Hepatocyte (in vitro differentiated cells): ENCODE measurements at regions not wholly inside any gene's neighbourhood (a gene's known extent, or its start where the extent isn't known, plus 50 kb on each side); places are given as distances from the start of the nearest gene placed in this dataset.

Source experiments
- DNase-seq: peaks from one replicate; pipeline ENCODE4 v3.0.0-alpha.2; 2016; ENCODE audit warnings: low spot score
- H2AFZ ChIP-seq: fragments of 200-600 bp; sonication (generic); 2 replicates; pipeline ENCODE4 v1.6.0; 2016; ENCODE audit warnings: antibody characterized with exemption, mild to moderate bottlenecking
- H3K27ac ChIP-seq: fragments of 200-600 bp; sonication (generic); 2 replicates; pipeline ENCODE4 v1.5.1; 2016; ENCODE audit warnings: mild to moderate bottlenecking
- H3K27me3 ChIP-seq: fragments of 200-600 bp; sonication (generic); 2 replicates; pipeline ENCODE4 v1.6.1; 2016
- H3K36me3 ChIP-seq: fragments of 200-600 bp; sonication (generic); replicated peaks from 2 replicates; pipeline ENCODE4 v1.5.1; 2016; ENCODE audit warnings: low read depth; ENCODE audit not compliant: insufficient read depth
- H3K4me1 ChIP-seq: fragments of 200-600 bp; sonication (generic); 2 replicates; pipeline ENCODE4 v1.5.1; 2016; ENCODE audit warnings: mild to moderate bottlenecking, moderate library complexity; ENCODE audit not compliant: insufficient read depth
- H3K4me2 ChIP-seq: fragments of 200-600 bp; sonication (generic); 2 replicates; pipeline ENCODE4 v1.6.0; 2016
- H3K4me3 ChIP-seq: fragments of 200-600 bp; sonication (generic); 2 replicates; pipeline ENCODE4 v1.5.1; 2016; ENCODE audit warnings: mild to moderate bottlenecking
- H3K79me2 ChIP-seq: fragments of 200-600 bp; sonication (generic); 2 replicates; pipeline ENCODE4 v1.6.0; 2017; ENCODE audit warnings: mild to moderate bottlenecking
- H3K9me2 ChIP-seq: fragments of 200-600 bp; sonication (generic); replicated peaks from 2 replicates; pipeline ENCODE4 v1.6.0; 2017; ENCODE audit warnings: mild to moderate bottlenecking; ENCODE audit not compliant: insufficient read depth
- H3K9me3 ChIP-seq: fragments of 200-600 bp; sonication (generic); 2 replicates; pipeline ENCODE4 v1.5.1; 2016; ENCODE audit warnings: low read depth, mild to moderate bottlenecking
- H4K20me1 ChIP-seq: fragments of 200-600 bp; sonication (generic); 2 replicates; pipeline ENCODE4 v1.6.0; 2016; ENCODE audit warnings: mild to moderate bottlenecking; ENCODE audit not compliant: insufficient read depth, poor library complexity, severe bottlenecking
- EZH2 ChIP-seq: fragments of 200-600 bp; sonication (generic); IDR thresholded peaks from 2 replicates; pipeline ENCODE4 v1.6.1; 2016; ENCODE audit warnings: antibody characterized with exemption, mild to moderate bottlenecking, borderline replicate concordance
- EZH2phosphoT487 ChIP-seq: fragments of 200-600 bp; sonication (generic); IDR thresholded peaks from one replicate; pipeline ENCODE4 v1.6.1; 2018; ENCODE audit warnings: antibody characterized with exemption, mild to moderate bottlenecking, low read depth, moderate library complexity; ENCODE audit not compliant: unreplicated experiment, severe bottlenecking
- WGBS: methylation state at CpG from one replicate; pipeline ENCODE4 v1.1.6; 2016; ENCODE audit warnings: low lambda C conversion rate; ENCODE audit errors: missing lambda C conversion rate; 5-methylcytosine and 5-hydroxymethylcytosine counted together
- TF ChIP-seq, protein P1 (sequence below): fragments of 200-600 bp; sonication (generic); IDR thresholded peaks from 2 replicates; pipeline ENCODE4 v1.5.1; 2016; ENCODE audit warnings: antibody characterized with exemption, mild to moderate bottlenecking; ENCODE audit not compliant: poor library complexity

DNA sequence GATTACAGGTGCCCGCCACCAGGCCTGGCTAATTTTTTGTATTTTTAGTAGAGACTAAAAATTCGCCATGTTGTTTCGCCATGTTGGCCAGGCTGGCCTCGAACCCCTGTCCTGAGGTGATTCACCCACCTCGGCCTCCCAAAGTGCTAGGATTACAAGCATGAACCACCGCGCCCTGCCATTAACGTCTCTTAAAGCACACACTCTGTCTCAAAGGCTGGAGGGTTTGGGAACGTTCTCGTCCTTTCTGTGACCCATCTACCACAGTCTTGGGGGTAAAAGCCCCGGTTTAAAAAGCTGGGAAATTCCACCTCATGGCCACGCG is 57.8 kb upstream of the ARID1B start:
- WGBS = 71% methylated on average over 13 of the region's 13 CpGs
- no peaks in the 10 kb centered on the region for H4K20me1 ChIP-seq
- peak; percentile 25 for DNase-seq
- H3K27ac ChIP-seq = peak overlapping the region; percentile 93
- no peaks in the 10 kb centered on the region for H3K79me2 ChIP-seq
- H3K9me3 ChIP-seq = no peaks in the 10 kb centered on the region
- TF ChIP-seq EZH2 = no peak
- TF ChIP-seq EZH2phosphoT487 = no peak
- TF ChIP-seq, protein P1, sequence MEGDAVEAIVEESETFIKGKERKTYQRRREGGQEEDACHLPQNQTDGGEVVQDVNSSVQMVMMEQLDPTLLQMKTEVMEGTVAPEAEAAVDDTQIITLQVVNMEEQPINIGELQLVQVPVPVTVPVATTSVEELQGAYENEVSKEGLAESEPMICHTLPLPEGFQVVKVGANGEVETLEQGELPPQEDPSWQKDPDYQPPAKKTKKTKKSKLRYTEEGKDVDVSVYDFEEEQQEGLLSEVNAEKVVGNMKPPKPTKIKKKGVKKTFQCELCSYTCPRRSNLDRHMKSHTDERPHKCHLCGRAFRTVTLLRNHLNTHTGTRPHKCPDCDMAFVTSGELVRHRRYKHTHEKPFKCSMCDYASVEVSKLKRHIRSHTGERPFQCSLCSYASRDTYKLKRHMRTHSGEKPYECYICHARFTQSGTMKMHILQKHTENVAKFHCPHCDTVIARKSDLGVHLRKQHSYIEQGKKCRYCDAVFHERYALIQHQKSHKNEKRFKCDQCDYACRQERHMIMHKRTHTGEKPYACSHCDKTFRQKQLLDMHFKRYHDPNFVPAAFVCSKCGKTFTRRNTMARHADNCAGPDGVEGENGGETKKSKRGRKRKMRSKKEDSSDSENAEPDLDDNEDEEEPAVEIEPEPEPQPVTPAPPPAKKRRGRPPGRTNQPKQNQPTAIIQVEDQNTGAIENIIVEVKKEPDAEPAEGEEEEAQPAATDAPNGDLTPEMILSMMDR = no peak
- no peaks in the 10 kb centered on the region for H3K9me2 ChIP-seq
- H3K4me3 ChIP-seq = no peak overlapping the region
- H3K4me2 ChIP-seq = peak overlapping the region; percentile 78
- H3K4me1 ChIP-seq = peaks cover 26% of the 10 kb centered on the region
- H2AFZ ChIP-seq = peak overlapping the region; percentile 87
- H3K27me3 ChIP-seq = no peaks in the 10 kb centered on the region
- no peaks in the 10 kb centered on the region for H3K36me3 ChIP-seq

DNA sequence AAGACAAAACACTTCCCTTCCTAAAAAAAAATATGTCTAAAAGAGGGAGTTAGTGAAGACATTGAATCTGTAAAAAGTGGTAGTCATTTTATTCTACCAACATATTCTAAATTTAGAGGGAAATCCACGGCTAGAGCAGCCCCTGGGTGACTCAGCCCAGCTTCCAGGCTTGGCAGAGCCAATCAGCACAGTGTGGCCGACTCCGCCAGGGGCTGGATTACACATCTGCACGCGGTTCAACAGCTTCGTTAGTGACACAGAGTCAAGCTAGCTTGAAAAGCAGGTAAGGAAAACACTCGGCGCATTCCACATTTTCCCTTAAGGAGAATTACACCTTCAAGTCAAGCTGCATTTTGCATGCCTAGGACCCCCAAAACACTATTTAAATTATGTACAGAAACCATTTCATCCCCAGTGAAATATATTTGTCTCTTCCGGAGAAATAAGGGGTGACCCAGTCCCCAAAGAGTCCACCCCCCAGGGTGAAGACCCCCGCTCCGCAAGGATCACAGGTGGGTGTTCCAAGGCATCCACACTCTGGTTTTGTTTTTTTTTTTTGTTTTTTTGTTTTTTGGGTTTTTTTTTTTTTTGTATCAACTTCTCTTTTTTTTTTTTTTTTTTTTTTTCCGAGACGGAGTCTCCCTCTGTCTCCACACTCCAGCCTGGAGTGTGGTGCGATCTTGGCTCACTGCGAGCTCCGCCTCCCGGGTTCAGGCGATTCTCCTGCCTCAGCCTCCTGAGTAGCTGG is 58.4 kb upstream of the ARID1B start:
- no peak overlapping the region for H3K4me2 ChIP-seq
- H4K20me1 ChIP-seq = no peaks in the 10 kb centered on the region
- no peaks in the 10 kb centered on the region for H3K27me3 ChIP-seq
- DNase-seq = peak; percentile 71
- H3K36me3 ChIP-seq = no peaks in the 10 kb centered on the region
- H3K4me3 ChIP-seq = no peak overlapping the region
- H3K4me1 ChIP-seq = peaks cover 26% of the 10 kb centered on the region
- no peaks in the 10 kb centered on the region for H3K79me2 ChIP-seq
- TF ChIP-seq, protein P1 = no peak
- TF ChIP-seq EZH2 (no peak), EZH2phosphoT487 (no peak)
- WGBS = 79% methylated on average over 17 of the region's 18 CpGs
- H3K9me2 ChIP-seq = no peaks in the 10 kb centered on the region
- H3K27ac ChIP-seq = peak overlapping the region; percentile 93
- no peaks in the 10 kb centered on the region for H3K9me3 ChIP-seq
- no peak overlapping the region for H2AFZ ChIP-seq

DNA sequence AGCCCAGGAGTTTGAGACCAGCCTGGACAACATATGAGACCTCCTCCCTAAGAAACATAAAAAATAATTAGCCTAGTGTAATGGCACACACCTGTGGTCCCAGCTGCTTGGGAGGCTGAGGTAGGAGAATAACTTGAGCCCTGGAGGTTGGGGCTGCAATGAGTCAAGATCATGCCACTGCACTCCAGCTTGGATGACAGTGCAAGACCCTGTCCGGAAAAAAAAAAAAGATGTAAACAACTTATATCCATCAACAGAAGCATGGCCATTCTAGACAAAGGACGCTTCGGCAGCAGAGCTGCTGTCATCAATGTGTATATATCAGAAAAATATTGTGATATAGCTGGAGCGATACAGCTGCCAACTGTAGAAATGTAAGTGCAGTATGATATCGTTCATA is 59.6 kb upstream of the ARID1B start:
- no peaks in the 10 kb centered on the region for H3K36me3 ChIP-seq
- no peak for DNase-seq
- no peaks in the 10 kb centered on the region for H4K20me1 ChIP-seq
- no peak overlapping the region for H3K4me3 ChIP-seq
- H3K4me1 ChIP-seq = peaks cover 26% of the 10 kb centered on the region
- 88% methylated on average over 5 of the region's 5 CpGs for whole genome bisulfite sequencing
- no peaks in the 10 kb centered on the region for H3K27me3 ChIP-seq
- H3K27ac ChIP-seq = no peak overlapping the region
- no peak overlapping the region for H3K4me2 ChIP-seq
- no peaks in the 10 kb centered on the region for H3K9me3 ChIP-seq
- H2AFZ ChIP-seq = no peak overlapping the region
- TF ChIP-seq EZH2 (no peak), EZH2phosphoT487 (no peak)
- TF ChIP-seq, protein P1 = no peak
- H3K9me2 ChIP-seq = no peaks in the 10 kb centered on the region
- H3K79me2 ChIP-seq = no peaks in the 10 kb centered on the region
